Tibial artery (tissue), 4 donors: ENCODE measurements at regions not wholly inside any gene's neighbourhood (a gene's known extent, or its start where the extent isn't known, plus 50 kb on each side); places are given as distances from the start of the nearest gene placed in this dataset.

ENCODE experiments used
- DNase-seq, 2 donors: peaks; one replicate each; pipeline ENCODE4 v3.0.0-alpha.2; 2019
- H3K27ac ChIP-seq, 2 donors: fragments of 200-600 bp; sonication (generic) in 1 of 2; 1 replicate in 1 of 2; 2 replicates in 1 of 2; pipeline ENCODE4 v1.5.1; 2018 to 2019; ENCODE audit warnings: mild to moderate bottlenecking in 1 of 2
- H3K27me3 ChIP-seq, 2 donors: fragments of 200-600 bp; sonication (generic) in 1 of 2; one replicate each; pipeline versions ENCODE4 v1.5.1 to v1.6.0; 2016 to 2019
- H3K36me3 ChIP-seq, 3 donors: fragments of 200-600 bp; sonication (generic) in 2 of 3; one replicate each; pipeline ENCODE4 v1.5.1; 2016 to 2019; ENCODE audit warnings: mild to moderate bottlenecking in 2 of 3
- H3K4me1 ChIP-seq, 4 donors: fragments of 200-600 bp; sonication (generic) in 2 of 4; 1 replicate in 3 of 4; 2 replicates in 1 of 4; pipeline ENCODE4 v1.5.1; 2016 to 2019
- H3K4me3 ChIP-seq, 2 donors: fragments of 200-600 bp; sonication (generic) in 1 of 2; 1 replicate in 1 of 2; 2 replicates in 1 of 2; pipeline ENCODE4 v1.5.1; 2018 to 2019; ENCODE audit warnings: mild to moderate bottlenecking in 2 of 2
- H3K9me3 ChIP-seq, 3 donors: fragments of 200-600 bp; sonication (generic) in 1 of 3; one replicate each; pipeline ENCODE4 v1.5.1; 2016 to 2019
- intact Hi-C: fragments of 100-400 bp; cut with DNase I; formaldehyde crosslinking; loops from one replicate; pipeline ENCODE4 v1.15.0; 2023; ENCODE audit warnings: low total_unique reads
- TF ChIP-seq, protein P1 (sequence below), 2 experiments: fragments of 200-600 bp in 1 of 2; fragments of 450-650 bp in 1 of 2; IDR thresholded peaks; one replicate each; pipeline ENCODE4 v1.5.1; 2017 to 2019; ENCODE audit warnings: antibody characterized with exemption in 2 of 2, mild to moderate bottlenecking in 1 of 2, moderate library complexity in 1 of 2

DNA sequence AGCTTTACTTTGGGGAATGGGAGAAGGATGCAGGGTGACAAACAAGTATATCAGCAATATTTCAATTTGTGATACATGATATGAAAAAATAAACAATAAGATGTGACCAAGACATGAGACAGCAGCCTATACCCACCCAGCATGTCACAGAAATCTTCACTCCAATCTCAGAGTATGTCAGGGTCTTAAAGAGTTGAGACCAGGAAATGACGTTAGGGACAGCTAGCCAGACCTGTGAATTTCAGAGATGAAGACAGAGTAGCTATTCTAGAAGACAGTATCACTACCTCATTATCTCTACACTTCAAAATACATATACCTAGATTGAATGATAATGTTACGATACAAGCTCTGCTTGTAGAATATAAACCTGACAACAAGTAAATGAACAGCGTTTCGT, 282.8 kb downstream of the ZEB2 start:
- no peak overlapping the region for H3K27ac ChIP-seq

DNA sequence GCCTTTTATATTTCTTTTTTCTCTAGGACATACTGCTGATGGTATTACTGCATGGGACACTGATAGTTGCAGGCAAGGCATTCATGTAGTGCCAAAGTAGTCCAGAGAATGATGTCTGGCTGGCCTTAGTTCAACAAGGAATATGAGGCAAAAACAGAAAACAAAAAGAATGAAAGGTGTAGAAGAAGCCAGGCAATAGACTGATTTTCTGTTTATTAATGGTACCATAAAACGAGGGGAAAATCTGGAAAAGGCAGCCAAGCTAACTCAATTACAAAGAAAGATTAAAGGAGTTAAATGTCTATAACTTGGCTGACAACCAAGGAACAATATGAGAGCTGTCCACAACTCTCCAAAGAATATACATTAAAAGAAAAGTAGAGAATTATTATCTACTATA, 284.9 kb downstream of the ZEB2 start:
- intact Hi-C loops, result no loop called here
- Histone ChIP-seq H3K9me3 (no peaks in the 10 kb centered on the region), H3K4me1 (peaks cover 0 to 22% (median 3%) of the 10 kb centered on the region in 4 donors), H3K36me3 (no peaks in the 10 kb centered on the region), H3K27me3 (no peaks in the 10 kb centered on the region), H3K4me3 (no peak overlapping the region), H3K27ac (no peak overlapping the region)
- TF ChIP-seq, protein P1, sequence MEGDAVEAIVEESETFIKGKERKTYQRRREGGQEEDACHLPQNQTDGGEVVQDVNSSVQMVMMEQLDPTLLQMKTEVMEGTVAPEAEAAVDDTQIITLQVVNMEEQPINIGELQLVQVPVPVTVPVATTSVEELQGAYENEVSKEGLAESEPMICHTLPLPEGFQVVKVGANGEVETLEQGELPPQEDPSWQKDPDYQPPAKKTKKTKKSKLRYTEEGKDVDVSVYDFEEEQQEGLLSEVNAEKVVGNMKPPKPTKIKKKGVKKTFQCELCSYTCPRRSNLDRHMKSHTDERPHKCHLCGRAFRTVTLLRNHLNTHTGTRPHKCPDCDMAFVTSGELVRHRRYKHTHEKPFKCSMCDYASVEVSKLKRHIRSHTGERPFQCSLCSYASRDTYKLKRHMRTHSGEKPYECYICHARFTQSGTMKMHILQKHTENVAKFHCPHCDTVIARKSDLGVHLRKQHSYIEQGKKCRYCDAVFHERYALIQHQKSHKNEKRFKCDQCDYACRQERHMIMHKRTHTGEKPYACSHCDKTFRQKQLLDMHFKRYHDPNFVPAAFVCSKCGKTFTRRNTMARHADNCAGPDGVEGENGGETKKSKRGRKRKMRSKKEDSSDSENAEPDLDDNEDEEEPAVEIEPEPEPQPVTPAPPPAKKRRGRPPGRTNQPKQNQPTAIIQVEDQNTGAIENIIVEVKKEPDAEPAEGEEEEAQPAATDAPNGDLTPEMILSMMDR (IDR thresholded peaks at IDR 0.05), result no peak
- no peak for DNase-seq

More for the DNA sequence above, 282.8 kb downstream of the ZEB2 start:
- intact Hi-C loops, result no loop called here
- H3K27me3 ChIP-seq, result no peaks in the 10 kb centered on the region
- H3K36me3 ChIP-seq, result no peaks in the 10 kb centered on the region
- H3K4me3 ChIP-seq, result no peak overlapping the region
- H3K9me3 ChIP-seq, result no peaks in the 10 kb centered on the region
- DNase-seq, result no peak
- peaks cover 0 to 29% (median 3%) of the 10 kb centered on the region in 4 donors for H3K4me1 ChIP-seq
- TF ChIP-seq, protein P1 (IDR thresholded peaks at IDR 0.05), result no peak

DNA sequence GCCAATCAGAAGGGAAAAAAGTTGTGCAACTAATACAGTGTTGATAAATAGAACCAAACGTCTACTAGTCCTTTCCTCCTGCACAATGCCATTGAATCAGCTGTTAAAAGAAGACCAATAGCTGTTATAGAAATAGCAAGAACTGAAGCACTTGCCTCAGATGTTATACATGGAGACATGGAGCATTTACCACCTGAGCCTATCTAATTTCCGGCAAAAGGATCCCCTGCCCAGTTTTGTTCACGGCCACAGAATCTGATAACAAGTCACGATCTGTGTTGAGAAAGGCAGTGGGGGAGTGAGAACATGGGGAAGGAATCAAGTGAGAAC, 285.4 kb downstream of the ZEB2 start:
- H3K4me3 ChIP-seq, result no peak overlapping the region
- no peak for DNase-seq
- H3K9me3 ChIP-seq, result no peaks in the 10 kb centered on the region
- TF ChIP-seq, protein P1 (IDR thresholded peaks at IDR 0.05), result no peak
- H3K27me3 ChIP-seq, result no peaks in the 10 kb centered on the region
- intact Hi-C loops, result no loop called here
- peaks cover 0 to 22% (median 4%) of the 10 kb centered on the region in 4 donors for H3K4me1 ChIP-seq
- H3K36me3 ChIP-seq, result no peaks in the 10 kb centered on the region
- no peak overlapping the region for H3K27ac ChIP-seq

DNA sequence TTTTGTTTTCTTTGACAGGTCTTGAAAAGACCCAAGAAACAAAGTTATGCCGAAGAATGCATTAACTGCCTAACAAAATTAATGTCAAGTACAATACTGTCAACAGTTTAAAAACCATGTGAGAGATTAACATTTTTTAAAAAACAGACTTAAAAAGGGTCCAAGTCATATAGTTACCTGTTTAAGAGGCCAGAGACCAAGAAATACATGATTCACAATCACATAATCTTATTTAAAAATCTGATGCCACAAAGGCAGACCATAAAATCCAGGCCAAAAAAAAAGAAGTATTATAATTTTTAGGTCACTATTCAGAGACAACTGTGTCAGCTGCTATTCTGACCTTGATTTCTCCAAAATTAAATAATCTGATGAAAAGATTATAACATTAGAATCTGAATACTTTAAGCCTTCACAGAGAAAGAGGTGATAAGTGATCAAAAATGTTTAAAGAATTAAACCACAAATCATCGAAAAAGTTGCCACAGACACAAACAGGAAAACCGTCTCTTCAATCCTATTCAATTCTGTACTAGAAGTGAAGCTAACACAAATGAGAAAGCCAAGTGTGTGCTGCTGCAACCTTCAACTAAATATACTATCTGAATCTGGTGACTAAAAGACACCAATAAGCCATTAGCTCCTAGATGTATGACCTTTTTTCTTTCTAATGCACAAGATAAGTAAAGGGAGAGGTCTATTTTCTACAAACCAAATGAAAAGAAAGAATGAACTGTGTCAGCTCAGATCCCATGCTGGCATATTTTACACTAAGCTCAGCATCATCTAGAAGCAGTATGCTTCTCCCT, 286.0 kb downstream of the ZEB2 start:
- no peaks in the 10 kb centered on the region for H3K9me3 ChIP-seq
- no peak overlapping the region for H3K27ac ChIP-seq
- no peaks in the 10 kb centered on the region for H3K27me3 ChIP-seq
- H3K4me1 ChIP-seq, result peaks cover 0 to 22% (median 4%) of the 10 kb centered on the region in 4 donors
- H3K36me3 ChIP-seq, result no peaks in the 10 kb centered on the region
- H3K4me3 ChIP-seq, result no peak overlapping the region
- TF ChIP-seq, protein P1 (IDR thresholded peaks at IDR 0.05), result no peak
- no peak for DNase-seq
- intact Hi-C loops, result no loop called here

DNA sequence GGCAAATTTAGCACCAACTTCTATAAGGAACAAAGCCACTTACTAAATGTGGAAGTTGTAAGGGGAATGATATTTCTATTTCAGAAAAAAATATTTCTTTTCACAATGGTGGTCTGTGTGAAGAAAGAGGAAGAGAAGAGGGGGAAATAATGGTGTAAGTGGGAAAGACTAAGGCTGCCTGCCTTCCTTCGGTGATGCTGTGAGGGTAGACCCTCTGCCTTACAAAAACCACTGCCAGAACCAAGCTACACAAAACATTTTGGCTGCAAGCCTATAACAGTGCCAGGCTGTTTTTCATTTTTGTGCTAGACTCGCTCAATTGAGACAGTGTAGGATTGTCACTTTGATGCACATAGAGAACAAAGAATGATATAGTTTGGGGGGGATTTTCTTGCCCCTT, 286.6 kb downstream of the ZEB2 start:
- DNase-seq, result no peak

More for the DNA sequence above, 286.6 kb downstream of the ZEB2 start:
- Histone ChIP-seq H3K9me3 (no peaks in the 10 kb centered on the region), H3K27me3 (no peaks in the 10 kb centered on the region), H3K4me3 (no peak overlapping the region), H3K27ac (no peak overlapping the region), H3K36me3 (no peaks in the 10 kb centered on the region), H3K4me1 (peaks cover 0 to 22% (median 4%) of the 10 kb centered on the region in 4 donors)
- intact Hi-C loops, result no loop called here
- TF ChIP-seq, protein P1 (IDR thresholded peaks at IDR 0.05), result no peak
